Adrenal gland (tissue), 9 donors: ENCODE measurements at regions not wholly inside any gene's neighbourhood (a gene's known extent, or its start where the extent isn't known, plus 50 kb on each side); places are given as distances from the start of the nearest gene placed in this dataset.
"Not testable (repeated sequence)": the region's sequence is repeated elsewhere in the genome, so short reads cannot be mapped to it uniquely, and the experiment has no call there.

Experiments
- DNase-seq, 7 donors: peaks; one replicate each; pipeline ENCODE4 v3.0.0-alpha.2; 2019 to 2020
- H3K27ac ChIP-seq, 5 donors: fragments of 200-600 bp; sonication (generic) in 4 of 5; 1 replicate in 3 of 5; 2 replicates in 2 of 5; pipeline versions ENCODE4 v1.5.1 to v1.8.0; 2016 to 2020; ENCODE audit warnings: mild to moderate bottlenecking in 1 of 5
- H3K27me3 ChIP-seq: fragments of 200-600 bp; 2 replicates; pipeline ENCODE4 v1.8.0; 2021
- H3K36me3 ChIP-seq, 2 donors: fragments of 200-600 bp; replicated peaks in 1 of 2; 1 replicate in 1 of 2; 2 replicates in 1 of 2; pipeline versions ENCODE4 v1.5.1 to v1.8.0; 2018 to 2022
- H3K4me1 ChIP-seq, 2 donors: fragments of 200-600 bp; replicated peaks in 1 of 2; 1 replicate in 1 of 2; 2 replicates in 1 of 2; pipeline versions ENCODE4 v1.5.1 to v1.8.0; 2018 to 2021
- H3K4me3 ChIP-seq, 4 donors: fragments of 200-600 bp; sonication (generic) in 3 of 4; one replicate each; pipeline ENCODE4 v1.5.1; 2016 to 2018
- H3K9me3 ChIP-seq, 3 donors: fragments of 200-600 bp; sonication (generic) in 1 of 3; replicated peaks in 1 of 3; 1 replicate in 2 of 3; 2 replicates in 1 of 3; pipeline versions ENCODE4 v1.5.1 to v1.8.0; 2016 to 2021
- POLR2A ChIP-seq, 2 donors: fragments of 450-650 bp; IDR thresholded peaks; one replicate each; pipeline ENCODE4 v1.6.1; 2017; ENCODE audit warnings: antibody characterized with exemption in 2 of 2, mild to moderate bottlenecking in 2 of 2, moderate library complexity in 1 of 2
- WGBS, 4 donors: extraction: QIAGEN DNeasy Blood & Tissue Kit in 2 of 4; methylation state at CpG; one replicate each; pipeline versions ENCODE4 v1.1.5 to v1.1.7; 2013 to 2017; 5-methylcytosine and 5-hydroxymethylcytosine counted together
- intact Hi-C, 2 donors: fragments of 100-400 bp; cut with DNase I; formaldehyde crosslinking; loops; one replicate each; pipeline versions ENCODE4 v1.14.1 to v1.15.0; 2022 to 2023
- TF ChIP-seq, protein P1 (sequence below), 6 experiments: fragments of 450-650 bp in 4 of 6; fragments of 200-600 bp in 2 of 6; sonication (generic) in 1 of 6; IDR thresholded peaks; 1 replicate in 5 of 6; 2 replicates in 1 of 6; pipeline versions ENCODE4 v1.5.1 to v1.8.0; 2016 to 2021; ENCODE audit warnings: antibody characterized with exemption in 6 of 6, mild to moderate bottlenecking in 2 of 6, moderate library complexity in 1 of 6
- donor health status: healthy with polysubstance abuse.
- donor health status: Bipolar disorder and iron deficiency.
- donor health status: DM: yes; HTN: yes; CAD: no.
- donor health status: DM: no; HTN: no; CAD: no.
- donor health status: DM: no; HTN: no; CAD: no.

GRCh38 chrY:19589664-19590063 is 154.9 kb downstream of the KDM5D start:
- Histone ChIP-seq H3K36me3 (no peaks in the 10 kb centered on the region), H3K27ac (no peak overlapping the region), H3K27me3 (no peaks in the 10 kb centered on the region), H3K4me1 (no peaks in the 10 kb centered on the region), H3K9me3 (no peaks in the 10 kb centered on the region), H3K4me3 (no peak overlapping the region)
- intact Hi-C loops = no loop called here
- 91 to 93% methylated on average over 1 of the region's 1 CpG; no CpG with 5 or more reads in 2 of the 4 donors for WGBS, 4 donors
- TF ChIP-seq POLR2A (IDR thresholded peaks at IDR 0.05) = no peak
- TF ChIP-seq, protein P1, sequence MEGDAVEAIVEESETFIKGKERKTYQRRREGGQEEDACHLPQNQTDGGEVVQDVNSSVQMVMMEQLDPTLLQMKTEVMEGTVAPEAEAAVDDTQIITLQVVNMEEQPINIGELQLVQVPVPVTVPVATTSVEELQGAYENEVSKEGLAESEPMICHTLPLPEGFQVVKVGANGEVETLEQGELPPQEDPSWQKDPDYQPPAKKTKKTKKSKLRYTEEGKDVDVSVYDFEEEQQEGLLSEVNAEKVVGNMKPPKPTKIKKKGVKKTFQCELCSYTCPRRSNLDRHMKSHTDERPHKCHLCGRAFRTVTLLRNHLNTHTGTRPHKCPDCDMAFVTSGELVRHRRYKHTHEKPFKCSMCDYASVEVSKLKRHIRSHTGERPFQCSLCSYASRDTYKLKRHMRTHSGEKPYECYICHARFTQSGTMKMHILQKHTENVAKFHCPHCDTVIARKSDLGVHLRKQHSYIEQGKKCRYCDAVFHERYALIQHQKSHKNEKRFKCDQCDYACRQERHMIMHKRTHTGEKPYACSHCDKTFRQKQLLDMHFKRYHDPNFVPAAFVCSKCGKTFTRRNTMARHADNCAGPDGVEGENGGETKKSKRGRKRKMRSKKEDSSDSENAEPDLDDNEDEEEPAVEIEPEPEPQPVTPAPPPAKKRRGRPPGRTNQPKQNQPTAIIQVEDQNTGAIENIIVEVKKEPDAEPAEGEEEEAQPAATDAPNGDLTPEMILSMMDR (IDR thresholded peaks at IDR 0.05) = no peak
- DNase-seq = no peak

DNA sequence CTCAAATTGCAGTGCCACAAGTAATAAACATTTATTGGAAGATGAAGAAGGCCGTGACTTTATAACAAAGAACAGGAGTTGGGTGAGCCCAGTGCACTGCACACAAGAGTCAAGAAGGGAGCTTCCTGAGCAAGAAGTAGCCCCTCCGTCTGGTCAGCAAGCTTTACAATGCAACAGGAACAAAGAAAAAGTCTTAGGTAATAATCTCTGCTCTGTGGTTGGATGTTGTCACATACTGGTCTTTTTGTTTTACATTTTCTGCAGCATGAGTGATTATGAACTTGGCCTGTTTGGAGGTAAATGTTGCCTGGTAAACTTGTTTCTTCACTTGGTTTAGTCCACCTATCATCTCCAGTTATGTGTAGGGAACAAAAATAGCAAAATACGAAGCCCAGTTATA is 157.2 kb downstream of the KDM5D start:
- no peak for TF ChIP-seq POLR2A (IDR thresholded peaks at IDR 0.05)
- TF ChIP-seq, protein P1 (IDR thresholded peaks at IDR 0.05) = no peak
- intact Hi-C loops = no loop called here

DNA sequence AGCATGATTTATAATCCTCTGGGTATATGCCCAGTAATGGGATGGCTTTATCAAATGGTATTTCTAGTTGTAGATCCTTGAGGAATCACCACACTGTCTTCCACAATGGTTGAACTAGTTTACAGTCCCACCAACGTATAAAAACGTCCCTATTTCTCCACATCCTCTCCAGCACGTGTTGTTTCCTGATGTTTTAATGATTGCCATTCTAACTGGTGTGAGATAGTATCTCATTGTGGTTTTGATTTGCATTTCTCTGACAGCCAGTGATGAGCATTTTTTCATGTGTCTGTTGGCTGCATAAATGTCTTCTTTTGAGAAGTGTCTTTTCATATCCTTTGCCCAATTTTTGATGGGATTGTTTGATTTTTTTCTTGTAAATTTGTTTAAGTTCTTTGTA is 163.5 kb downstream of the KDM5D start:
- H3K4me1 ChIP-seq, H3K9me3 ChIP-seq, DNase-seq, H3K36me3 ChIP-seq, H3K27ac ChIP-seq, H3K4me3 ChIP-seq, intact Hi-C loops, H3K27me3 ChIP-seq: not testable (repeated sequence)
- WGBS, 4 donors = 39 to 62% methylated on average over 3 of the region's 3 CpGs; no CpG with 5 or more reads in 2 of the 4 donors

More for the DNA sequence above, 157.2 kb downstream of the KDM5D start:
- Histone ChIP-seq H3K27ac (no peak overlapping the region), H3K4me1 (no peaks in the 10 kb centered on the region), H3K4me3 (no peak overlapping the region), H3K27me3 (no peaks in the 10 kb centered on the region), H3K9me3 (no peaks in the 10 kb centered on the region), H3K36me3 (no peaks in the 10 kb centered on the region)
- DNase-seq = no peak
- 87 to 89% methylated on average over 3 of the region's 3 CpGs; no CpG with 5 or more reads in 2 of the 4 donors for WGBS, 4 donors

DNA sequence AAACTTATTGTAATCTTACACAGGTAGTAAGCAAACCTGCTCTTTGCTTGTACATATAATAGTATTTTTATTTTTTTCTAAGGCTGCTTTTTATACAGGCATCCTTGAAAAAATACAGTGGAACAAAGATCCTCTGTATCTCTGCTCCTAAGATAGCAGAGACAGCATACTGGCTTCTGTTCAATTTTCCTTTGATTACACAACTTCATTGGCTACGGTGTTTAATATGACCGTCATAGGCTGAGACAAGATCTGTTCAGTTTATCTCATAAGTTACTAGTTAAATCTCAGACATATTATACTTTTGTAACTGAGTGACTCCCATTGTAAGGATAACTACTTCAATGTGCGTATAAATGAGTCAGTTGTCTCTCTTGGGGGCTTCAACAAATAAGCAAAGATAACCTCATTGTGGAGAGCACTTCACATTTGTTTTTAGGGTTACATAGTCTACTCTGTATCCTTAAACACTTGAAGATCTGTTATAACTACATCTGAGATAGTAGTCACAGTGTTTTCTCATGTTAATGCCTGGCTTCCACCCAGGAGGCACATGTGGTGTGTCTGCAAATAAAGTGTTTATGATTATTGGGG is 166.1 kb downstream of the KDM5D start:
- 28 to 29% methylated on average over 3 of the region's 3 CpGs; no CpG with 5 or more reads in 2 of the 4 donors for WGBS, 4 donors
- no peaks in the 10 kb centered on the region for H3K4me1 ChIP-seq
- H3K27me3 ChIP-seq = no peaks in the 10 kb centered on the region
- TF ChIP-seq, protein P1 (IDR thresholded peaks at IDR 0.05) = no peak
- TF ChIP-seq POLR2A (IDR thresholded peaks at IDR 0.05) = no peak
- intact Hi-C loops = no loop called here
- no peaks in the 10 kb centered on the region for H3K9me3 ChIP-seq
- H3K4me3 ChIP-seq = no peak overlapping the region
- H3K36me3 ChIP-seq = no peaks in the 10 kb centered on the region
- DNase-seq = peak in 1 of 7 donors; percentile 9
- H3K27ac ChIP-seq = no peak overlapping the region

GRCh38 chrY:19577250-19577649 is 167.3 kb downstream of the KDM5D start:
- Histone ChIP-seq H3K27ac (no peak overlapping the region), H3K4me3 (no peak overlapping the region), H3K4me1 (no peaks in the 10 kb centered on the region), H3K27me3 (no peaks in the 10 kb centered on the region), H3K9me3 (no peaks in the 10 kb centered on the region), H3K36me3 (no peaks in the 10 kb centered on the region)
- TF ChIP-seq, protein P1 (IDR thresholded peaks at IDR 0.05) = no peak
- no peak for TF ChIP-seq POLR2A (IDR thresholded peaks at IDR 0.05)
- DNase-seq = no peak
- intact Hi-C loops = no loop called here
- WGBS, 4 donors = 85 to 90% methylated on average over 5 to 6 of the region's 6 CpGs; no CpG with 5 or more reads in 2 of the 4 donors
